ENCODE measurements at regions not wholly inside any gene's neighbourhood (a gene's known extent, or its start where the extent isn't known, plus 50 kb on each side); places are given as distances from the start of the nearest gene placed in this dataset.
"Not testable (repeated sequence)": the region's sequence is repeated elsewhere in the genome, so short reads cannot be mapped to it uniquely, and the experiment has no call there.

DNA sequence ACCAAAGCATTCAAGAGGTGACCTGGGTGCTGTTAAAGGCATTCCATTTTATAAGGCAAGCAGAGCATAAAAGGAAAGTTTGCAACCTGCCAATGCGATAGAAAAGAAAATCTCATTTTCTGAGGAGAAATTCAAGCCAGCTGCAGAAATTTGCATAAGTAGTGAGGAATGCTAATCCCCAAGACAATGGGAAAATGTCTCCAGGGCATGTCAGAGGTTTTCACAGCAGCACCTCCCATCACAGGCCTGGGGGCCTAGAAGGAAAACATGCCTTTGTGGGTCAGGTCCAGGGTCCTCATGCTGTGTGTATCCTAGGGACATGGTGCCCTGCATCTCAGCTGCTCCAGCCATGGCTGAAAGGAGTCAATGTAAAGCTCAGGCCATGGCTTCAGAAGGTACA is 775.8 kb downstream of the IGSF11 start:
- not testable (repeated sequence) for DNase-seq (ENCODE audit: low read depth in 3 of 3)

DNA sequence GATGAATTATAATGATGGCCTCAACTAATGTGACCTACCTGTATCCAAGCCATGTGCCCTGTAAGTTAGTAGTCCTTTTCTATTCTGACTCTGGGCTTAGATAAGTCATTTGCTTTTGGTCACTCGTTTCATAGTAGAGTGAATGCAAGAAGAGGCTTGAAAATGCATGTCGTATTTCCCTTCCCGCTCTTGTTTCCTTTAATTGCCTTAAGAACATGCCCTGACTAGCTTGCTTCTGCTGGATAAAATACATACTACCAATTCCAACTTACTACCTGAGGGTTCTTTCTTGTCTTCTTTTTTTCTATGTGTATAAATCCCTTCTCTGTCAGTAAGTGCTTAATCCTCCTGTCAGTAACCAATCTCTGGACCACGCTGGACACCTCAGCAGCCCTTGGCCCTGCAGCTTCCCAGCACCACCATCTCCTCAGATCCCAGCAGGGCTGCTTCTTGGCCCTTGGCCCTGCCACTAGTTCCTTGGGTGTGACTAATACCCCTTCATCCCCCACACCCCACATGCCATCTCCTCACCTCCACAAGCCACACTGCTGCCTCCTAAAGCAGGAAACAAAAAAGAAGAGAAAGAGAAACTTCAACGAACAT is 771.7 kb downstream of the IGSF11 start:
- no peak for DNase-seq (ENCODE audit: low read depth in 3 of 3)

DNA sequence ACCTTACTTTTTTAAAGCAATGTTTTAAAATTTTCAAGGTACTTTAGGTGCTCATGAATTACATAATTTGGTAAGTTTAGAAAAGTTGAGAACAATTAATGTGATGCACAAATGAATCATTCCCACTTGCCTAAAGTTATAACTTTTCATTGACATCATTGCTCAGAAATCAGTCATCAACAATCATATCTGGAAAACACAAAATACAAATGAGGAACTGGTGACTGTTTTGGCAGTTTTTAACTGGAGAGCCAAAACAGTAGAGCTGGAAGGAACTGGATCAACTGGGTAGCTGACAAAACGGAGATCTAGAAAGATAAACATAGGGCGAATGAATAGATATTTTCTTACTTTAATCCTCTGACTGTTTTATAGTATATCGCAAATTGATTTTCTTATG is 767.1 kb downstream of the IGSF11 start:
- no peak for DNase-seq (ENCODE audit: low read depth in 3 of 3)

DNA sequence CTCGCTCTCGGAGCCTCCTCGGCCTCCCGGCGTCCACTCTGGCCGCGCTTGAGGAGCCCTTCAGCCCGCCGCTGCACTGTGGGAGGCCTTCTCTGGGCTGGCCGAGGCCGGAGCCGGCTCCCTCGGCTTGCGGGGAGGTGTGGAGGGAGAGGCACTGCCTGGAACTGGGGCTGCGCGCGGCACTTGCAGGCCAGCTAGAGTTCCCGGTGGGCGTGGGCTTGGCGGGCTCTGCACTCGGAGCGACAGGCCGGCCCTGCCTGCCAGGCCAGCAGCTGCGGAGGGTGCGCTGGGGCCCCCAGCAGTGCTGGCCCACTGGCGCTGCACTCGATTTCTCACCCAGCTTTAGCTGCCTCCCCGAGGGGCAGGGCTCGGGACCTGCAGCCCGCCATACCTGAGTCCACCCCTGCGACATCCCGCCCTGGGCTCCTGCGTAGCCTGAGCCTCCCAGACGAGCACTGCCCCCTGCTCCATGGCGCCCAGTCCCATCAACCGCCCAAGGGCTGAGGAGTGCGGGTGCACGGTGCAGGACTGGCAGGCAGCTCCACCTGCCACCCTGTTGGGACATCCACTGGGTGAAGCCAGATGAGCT is 765.0 kb downstream of the IGSF11 start:
- no peak for DNase-seq (ENCODE audit: low read depth in 3 of 3)

DNA sequence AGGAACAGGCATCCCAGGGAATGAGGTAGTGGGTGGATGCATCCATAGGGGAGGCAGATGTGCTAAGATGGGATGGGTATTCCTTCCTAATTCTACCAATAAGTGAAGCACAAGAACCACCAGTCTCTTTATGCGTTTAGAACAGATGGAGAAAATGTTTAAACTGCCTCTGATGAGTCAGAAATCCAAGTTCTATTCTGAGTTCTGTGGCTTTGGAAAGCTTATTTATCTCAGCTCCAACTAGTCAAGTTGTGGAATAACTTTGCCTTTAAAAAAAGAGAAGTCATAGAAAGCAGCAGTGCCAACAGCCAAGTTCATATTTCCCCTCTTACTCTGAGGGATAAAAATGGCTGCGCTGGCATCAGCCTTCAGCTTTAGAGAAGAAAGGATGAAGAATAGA is 761.7 kb downstream of the IGSF11 start:
- no peak for DNase-seq (ENCODE audit: low read depth in 3 of 3)

DNA sequence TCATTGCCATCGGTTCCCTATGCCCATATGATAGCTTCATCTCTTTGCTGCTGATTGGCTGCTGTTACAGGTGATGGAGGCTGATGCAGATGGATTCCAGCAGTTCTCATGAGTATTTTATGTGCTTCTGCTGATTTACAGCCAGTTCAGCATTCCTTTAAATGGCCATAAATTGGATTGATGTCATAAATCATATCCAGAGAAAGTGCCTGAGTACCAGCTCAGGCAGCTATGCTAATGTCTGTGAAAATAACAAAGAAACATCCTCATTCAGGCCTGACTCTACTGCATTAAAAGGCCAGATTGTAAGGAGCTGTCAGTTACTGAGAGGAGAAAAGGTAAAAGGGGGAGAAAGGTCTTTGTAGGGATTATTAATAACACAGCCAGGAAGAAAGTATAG is 756.8 kb downstream of the IGSF11 start:
- DNase-seq (ENCODE audit: low read depth in 3 of 3) = no peak

DNA sequence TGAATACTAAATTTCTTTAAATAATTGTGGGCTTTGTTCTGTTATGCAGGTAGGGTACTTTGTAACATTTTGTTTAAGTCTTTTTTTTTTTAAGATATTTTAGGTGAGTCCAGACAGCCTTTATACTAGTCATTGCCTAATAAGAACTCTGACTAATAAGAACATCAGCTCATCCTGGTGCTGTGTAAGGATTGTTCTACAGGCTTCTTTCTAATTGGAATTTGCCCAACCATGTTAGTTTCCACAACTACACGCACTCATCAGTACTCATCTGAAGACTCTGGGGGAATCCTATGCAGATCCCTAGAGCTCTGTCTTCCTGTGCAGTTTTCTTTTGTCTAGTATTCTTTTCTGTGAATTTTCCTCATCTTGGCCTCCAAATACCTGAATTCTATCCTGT is 741.8 kb downstream of the IGSF11 start:
- DNase-seq (ENCODE audit: low read depth in 3 of 3) = no peak

DNA sequence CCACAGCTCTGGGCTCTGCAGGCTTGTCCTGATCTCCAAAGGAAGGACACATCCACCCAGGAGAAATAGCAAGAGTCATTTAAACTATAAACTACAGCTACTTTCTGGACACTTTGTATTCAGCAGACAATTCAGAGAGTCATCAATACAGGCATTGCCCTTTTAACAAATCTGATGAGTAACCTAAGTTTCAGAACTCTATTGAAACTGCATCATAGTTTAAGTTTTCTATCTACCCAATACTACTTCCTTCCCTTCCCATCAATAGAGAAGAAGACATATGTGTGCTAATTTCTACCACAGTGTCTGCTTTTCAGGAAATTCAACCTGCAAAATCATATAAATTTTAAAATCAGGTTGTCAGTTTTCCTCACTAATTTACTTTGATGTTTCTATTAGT is 736.5 kb downstream of the IGSF11 start:
- DNase-seq (ENCODE audit: low read depth in 3 of 3) = no peak

DNA sequence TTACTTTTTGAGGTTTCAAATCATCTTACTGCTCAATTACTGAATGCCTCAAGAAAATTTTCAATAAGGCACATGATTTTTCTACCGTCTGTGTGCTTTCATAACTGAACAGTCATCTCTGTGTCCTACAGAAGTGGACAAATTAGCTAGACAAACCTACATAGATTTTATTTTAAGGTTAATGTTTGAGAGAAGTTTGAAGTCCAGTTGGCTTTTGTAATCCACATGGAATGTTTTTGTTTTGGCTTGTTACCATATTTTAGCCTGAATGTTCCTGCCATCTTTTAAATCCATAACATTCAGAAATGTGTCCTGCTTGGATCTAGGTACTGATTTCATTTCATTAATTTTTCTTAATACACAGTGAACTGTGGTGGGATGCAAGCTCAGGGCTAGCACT is 730.1 kb downstream of the IGSF11 start:
- DNase-seq (ENCODE audit: low read depth in 3 of 3) = no peak

DNA sequence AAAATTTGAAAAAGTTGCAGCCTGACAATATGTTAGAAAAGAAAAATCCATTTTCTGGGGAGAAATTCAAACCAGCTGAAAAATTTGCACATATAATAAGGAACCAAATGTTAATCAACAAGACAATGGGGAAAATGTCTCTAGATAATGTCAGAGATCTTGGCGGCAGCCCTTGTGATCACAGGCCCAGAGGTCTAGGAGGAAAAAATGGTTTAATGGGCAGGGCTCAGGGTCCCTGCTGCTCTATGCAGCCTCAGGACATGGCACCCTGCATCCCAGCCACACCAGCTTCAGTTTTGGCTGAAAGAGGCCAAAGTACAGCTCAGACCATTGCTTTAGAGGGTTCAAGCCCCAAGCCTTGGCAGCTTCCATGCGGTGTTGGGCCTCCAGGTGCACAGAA is 701.9 kb downstream of the IGSF11 start:
- DNase-seq (ENCODE audit: low read depth in 3 of 3) = no peak

DNA sequence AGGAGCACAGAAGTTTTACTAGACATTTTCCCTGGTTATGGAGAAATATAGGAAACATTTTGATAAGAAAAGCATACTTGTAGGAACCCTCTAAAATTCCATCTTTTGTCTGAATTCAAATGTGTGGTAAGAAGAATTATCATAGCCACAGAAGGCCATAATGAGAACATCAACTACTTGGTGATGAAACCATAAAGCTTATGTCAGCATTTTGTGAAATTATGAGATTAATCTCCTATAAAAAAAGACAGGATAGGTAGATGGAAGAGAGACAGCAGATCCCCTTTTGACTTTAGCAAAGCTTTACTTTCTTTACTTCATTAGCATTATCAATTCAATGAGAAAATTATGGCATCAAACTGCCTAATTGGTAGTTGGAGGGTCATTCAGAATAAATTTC is 697.0 kb downstream of the IGSF11 start:
- DNase-seq (ENCODE audit: low read depth in 3 of 3) = no peak

DNA sequence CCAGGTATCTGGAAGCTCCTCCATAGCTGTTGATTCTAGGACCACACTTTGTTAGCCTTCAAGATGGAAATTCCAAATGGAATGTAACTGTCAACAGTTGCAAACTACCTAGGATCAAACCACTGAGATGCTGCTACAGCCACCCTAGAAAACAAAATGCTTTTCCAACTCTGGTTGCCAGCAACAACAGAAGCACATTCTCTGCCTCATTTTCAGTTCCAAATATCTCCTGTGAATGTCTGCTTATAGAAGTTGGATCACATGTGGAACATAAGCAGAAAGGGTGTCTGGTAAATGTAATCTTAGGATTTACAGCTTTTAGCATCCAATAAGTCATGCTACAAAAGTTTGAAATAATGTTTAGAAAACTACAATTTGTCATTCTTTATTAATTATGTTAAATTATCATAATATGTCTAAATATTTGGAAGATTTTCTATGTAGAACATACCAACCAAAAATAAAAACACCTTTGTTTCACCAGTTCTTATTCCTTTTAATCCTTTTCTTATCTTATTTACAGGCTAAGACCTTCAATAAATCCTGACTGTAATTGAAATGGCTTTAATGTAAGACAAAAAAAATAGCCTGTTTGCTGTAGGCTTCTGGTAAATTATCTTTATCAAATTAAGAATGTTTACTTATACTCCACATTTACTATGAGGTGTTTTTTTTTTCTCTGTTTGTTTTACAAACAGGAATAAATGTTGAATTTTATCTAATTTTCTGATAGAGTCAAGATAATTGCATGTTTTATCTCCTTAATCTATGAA is 687.1 kb downstream of the IGSF11 start:
- no peak for DNase-seq (ENCODE audit: low read depth in 3 of 3)

DNA sequence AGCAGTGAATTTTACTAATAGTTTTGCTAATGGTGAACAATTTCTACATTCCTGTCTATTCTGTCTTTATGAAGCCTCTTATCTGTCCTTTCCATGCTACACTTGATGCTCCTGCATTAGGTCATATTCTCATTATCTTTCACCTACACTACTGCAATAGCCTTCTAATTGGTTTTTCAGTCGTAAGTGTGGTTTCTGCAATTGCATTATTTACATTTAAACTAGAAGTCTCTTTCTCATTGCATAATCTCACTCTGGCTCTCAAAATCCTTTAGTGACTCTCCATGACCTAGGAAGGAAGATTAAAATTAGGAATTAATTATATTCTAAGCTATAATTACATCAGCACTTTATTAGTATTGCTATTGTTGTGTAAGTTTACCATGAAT is 686.5 kb downstream of the IGSF11 start:
- no peak for DNase-seq (ENCODE audit: low read depth in 3 of 3)

DNA sequence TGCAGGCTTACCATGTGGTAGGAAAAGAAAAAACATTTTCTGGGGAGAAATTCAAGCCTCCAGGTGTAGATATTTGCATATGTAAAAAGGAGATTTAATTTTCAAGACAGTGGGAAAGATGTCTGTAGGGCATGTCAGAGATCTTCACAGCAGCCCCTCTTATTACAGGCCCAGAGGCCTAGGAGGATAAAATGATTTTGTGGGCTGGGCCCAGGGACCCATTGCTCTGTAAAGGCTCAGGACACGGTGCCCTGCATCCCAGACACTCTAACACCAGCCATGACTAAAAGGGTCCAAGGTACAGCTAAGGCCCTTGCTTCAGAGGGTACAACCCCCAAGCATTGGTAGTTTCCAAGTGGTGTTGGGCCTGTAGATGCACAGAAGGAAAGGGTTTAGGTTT is 680.1 kb downstream of the IGSF11 start:
- no peak for DNase-seq (ENCODE audit: low read depth in 3 of 3)

DNA sequence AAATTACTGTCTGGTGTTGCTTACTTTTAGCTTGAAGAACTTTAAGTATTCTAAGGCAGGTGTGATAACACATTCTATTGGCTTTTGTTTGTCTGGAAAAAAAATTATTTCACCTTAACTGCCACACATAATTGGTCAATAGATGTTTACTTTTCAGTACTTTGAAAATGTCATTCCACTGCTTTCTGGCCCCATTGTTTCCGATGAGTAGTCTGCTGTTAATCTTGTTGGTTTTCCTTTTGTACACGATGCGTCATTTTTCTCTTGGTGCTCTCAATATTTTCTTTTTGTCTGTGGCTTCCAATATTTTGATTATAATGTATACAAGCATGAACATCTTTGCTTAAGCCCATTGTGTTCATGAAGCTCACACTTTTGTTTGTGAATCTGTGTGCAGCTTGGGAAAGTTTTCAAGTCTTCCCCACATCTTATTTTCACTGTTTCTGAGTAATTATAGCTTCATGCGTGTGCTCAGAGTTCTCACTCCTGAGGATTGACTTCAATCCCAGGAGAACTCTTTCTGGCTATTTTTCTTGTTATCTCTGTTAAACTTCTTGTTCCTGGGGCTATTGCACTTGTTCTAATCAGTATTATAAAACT is 664.7 kb downstream of the IGSF11 start:
- no peak for DNase-seq (ENCODE audit: low read depth in 3 of 3)

DNA sequence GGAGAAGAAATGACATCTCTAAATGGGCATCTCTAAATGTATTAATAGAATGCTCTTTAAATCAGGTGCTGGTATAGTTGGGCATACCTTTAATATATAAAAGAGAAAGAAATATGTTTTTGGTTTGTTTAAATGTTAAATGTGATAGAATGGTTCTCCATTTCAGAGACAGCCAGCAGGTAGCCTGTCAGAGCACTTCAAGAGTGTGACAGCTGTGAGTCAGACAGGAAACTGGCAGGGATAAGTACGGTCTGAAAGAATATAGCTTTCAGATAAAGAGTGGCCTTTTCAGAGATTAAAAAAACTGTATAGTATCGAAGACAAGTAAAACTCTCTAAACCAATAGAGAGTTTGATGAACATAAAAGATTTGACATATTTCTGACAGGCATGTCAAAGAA is 654.1 kb downstream of the IGSF11 start:
- no peak for DNase-seq (ENCODE audit: low read depth in 3 of 3)

DNA sequence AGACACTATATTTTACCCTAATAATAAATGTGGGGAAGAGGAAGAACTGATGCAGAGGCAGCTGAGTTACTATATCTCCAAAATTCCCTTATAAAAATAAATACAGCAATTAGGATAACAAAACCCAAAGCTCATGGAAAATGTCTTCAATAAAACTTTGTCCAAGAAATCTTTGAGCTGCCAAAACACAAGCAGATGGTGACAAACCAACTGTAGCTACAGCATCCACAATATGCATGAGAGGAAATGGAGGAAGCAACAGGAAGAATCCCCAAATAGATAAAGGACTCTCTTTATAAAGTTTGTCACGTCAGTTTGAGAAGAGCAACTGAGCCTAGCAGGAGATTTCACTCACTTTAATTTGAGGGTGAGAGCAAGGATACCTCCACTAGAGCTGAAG is 638.2 kb downstream of the IGSF11 start:
- no peak for DNase-seq (ENCODE audit: low read depth in 3 of 3)

DNA sequence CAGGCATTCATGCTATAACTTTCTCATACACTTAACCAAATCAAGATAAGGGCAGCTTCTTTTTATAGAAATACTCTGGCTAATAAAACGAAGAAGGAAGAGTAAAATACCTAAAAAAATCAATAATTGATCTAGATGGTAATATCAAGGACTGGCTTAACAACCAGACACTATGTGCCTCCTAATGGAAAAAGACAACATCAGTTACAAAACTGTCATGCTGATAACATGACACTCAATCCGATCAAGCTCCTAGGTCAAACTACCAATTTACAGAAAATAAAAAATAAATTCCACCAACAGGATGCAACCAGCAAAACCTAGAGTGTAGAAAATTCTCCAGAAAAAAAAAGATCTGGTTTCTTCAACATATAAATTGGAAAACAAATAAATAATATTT is 634.6 kb downstream of the IGSF11 start:
- no peak for DNase-seq (ENCODE audit: low read depth in 3 of 3)

DNA sequence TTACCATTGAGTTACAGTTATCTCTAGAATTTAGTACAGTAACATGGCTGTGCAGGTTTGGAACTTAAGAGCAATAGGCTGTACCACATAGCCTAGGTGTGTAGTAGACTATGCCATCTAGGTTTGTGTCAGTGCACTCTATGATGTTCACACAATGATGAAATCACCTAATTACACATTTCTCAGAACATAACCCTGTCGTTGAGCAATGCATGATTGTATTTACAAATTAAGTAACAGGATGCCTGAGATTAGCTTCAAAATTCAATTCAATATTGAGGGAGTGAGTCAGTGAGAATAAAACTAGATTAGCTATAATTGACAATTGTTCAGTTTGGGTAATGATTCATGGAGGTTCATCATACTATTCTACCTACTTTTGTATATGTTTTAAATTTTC is 633.8 kb downstream of the IGSF11 start:
- DNase-seq (ENCODE audit: low read depth in 3 of 3) = no peak

DNA sequence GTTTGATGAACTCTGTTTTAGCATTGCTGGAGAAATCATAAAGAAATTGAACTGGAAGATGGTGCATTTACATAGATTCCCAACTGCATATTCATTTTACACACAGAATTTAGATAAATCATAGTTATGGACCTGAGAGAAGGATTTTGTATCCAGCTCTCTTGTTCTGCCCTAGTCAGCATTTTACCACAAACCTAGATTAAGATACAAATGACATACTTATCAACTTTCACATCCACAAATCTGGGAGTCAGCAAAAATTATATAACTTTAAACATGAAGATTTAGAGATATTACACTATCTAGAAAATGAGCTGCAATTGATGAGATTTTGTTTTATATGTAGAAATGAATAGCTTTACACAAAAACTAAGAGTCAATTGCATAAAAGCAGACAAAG is 632.8 kb downstream of the IGSF11 start:
- no peak for DNase-seq (ENCODE audit: low read depth in 3 of 3)

DNA sequence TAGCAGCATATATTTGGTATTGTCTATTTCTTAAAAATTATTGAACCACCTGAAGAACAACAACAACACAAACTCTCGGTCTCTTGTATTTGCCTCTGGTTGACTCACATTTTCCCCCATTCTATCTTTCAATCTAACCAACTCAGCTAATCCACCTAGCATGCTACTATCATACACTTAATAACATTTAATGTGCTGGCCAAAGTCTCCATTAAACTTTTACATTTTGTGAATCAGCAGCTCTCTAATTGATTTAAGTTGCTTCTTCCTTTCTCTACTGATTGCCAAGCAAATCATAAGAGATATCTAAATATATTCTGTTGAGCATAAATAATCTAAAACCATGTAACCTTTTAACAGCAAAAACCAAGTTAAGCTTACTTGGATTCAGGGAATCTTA is 631.7 kb downstream of the IGSF11 start:
- no peak for DNase-seq (ENCODE audit: low read depth in 3 of 3)

DNA sequence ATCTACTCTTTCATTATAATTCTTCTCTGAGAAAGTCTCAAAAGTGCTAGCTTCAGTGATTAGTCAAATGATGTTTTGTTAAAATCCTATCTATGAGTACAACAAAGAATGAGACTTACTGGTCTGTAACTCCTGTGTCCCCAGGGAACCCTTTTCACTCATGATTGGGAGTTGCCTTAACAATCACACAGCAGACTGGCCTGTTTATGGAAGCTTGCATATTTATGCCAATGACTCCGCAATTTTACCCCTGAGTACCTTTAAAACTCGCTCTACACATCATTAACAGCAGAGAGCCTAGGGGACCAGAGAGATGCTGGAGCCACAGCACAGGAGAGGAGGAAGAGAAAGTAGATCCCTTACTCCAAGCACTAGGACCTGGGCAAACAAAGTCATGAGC is 628.1 kb downstream of the IGSF11 start:
- DNase-seq (ENCODE audit: low read depth in 3 of 3) = no peak

DNA sequence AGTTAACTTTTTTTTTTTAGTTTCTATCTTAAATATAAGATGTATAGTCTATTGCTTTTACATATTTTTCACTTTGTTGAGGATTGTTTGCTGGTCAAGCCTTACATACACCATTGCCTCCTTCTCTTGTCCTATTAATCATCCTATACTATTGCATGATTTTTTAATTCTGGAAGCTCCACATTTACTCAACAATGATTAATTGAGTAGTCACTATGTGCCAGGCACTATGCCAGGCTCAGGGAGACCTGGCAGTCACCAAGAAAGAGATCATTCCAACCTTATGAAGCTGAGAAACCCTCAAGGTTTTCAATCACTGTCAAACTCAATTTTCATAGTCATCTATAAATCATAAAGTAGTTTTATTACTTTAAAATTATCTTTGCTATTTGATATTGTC is 626.2 kb downstream of the IGSF11 start:
- DNase-seq (ENCODE audit: low read depth in 3 of 3) = no peak
